ENCODE measurements at regions not wholly inside any gene's neighbourhood (a gene's known extent, or its start where the extent isn't known, plus 50 kb on each side); places are given as distances from the start of the nearest gene placed in this dataset.

DNA sequence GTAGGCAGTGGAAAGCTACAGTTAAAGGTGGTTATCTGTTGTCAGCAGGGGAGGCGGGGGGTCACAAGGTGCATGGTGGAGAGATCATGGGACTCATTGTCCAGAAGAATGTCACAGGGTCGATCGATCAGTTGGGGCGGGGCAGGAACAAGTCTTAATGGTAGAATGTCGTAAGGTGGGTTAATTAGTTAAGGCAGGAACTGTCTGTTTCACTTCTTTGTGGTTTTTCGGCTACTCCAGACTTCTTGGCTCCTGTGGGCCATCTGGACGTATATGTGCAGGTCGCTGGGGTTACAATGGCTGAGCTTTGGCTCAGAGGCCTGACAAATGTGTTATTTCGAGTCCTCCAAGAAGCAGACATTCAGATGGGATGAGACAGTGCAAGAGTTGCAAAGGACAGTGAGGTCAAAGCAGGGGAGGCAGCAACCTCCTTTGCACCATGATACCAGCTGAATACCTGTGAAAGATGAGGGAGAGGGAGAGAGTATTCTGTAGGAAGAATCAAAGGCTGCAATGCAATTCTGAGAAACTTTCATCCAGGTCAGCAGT lies 246.9 kb upstream of the TMEM132C start:
- TF ChIP-seq, protein P1, sequence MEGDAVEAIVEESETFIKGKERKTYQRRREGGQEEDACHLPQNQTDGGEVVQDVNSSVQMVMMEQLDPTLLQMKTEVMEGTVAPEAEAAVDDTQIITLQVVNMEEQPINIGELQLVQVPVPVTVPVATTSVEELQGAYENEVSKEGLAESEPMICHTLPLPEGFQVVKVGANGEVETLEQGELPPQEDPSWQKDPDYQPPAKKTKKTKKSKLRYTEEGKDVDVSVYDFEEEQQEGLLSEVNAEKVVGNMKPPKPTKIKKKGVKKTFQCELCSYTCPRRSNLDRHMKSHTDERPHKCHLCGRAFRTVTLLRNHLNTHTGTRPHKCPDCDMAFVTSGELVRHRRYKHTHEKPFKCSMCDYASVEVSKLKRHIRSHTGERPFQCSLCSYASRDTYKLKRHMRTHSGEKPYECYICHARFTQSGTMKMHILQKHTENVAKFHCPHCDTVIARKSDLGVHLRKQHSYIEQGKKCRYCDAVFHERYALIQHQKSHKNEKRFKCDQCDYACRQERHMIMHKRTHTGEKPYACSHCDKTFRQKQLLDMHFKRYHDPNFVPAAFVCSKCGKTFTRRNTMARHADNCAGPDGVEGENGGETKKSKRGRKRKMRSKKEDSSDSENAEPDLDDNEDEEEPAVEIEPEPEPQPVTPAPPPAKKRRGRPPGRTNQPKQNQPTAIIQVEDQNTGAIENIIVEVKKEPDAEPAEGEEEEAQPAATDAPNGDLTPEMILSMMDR (IDR thresholded peaks at IDR 0.05; ENCODE audit: control extremely low read depth, extremely low read depth): no peak
- no peak overlapping the region for H3K9ac ChIP-seq (ENCODE audit: insufficient read depth in 1 of 2, low read length in 2 of 2)
- H3K27me3 ChIP-seq (ENCODE audit: control insufficient read depth in 3 of 3, insufficient read depth in 3 of 3, low read length in 2 of 3): no peaks in the 10 kb centered on the region
- H3K36me3 ChIP-seq (ENCODE audit: control insufficient read depth in 4 of 4, insufficient read depth in 4 of 4, low read length in 4 of 4): no peaks in the 10 kb centered on the region
- H3K27ac ChIP-seq (ENCODE audit: low read depth in 1 of 2, low read length in 1 of 2): no peak overlapping the region
- peaks cover 0 to 4% (median 0%) of the 10 kb centered on the region in 4 donors for H3K9me3 ChIP-seq (ENCODE audit: control insufficient read depth in 4 of 4, insufficient read depth in 3 of 4, low read length in 3 of 4)
- 72 to 78% methylated on average over 9 of the region's 9 CpGs for whole genome bisulfite sequencing, 2 donors
- ATAC-seq (ENCODE audit: insufficient read depth, low FRiP score) (no peak), DNase-seq (no peak)
- no peaks in the 10 kb centered on the region for H3K4me1 ChIP-seq (ENCODE audit: control insufficient read depth in 5 of 5, insufficient read depth in 5 of 5, low read length in 5 of 5)
- no peak overlapping the region for H3K4me3 ChIP-seq

DNA sequence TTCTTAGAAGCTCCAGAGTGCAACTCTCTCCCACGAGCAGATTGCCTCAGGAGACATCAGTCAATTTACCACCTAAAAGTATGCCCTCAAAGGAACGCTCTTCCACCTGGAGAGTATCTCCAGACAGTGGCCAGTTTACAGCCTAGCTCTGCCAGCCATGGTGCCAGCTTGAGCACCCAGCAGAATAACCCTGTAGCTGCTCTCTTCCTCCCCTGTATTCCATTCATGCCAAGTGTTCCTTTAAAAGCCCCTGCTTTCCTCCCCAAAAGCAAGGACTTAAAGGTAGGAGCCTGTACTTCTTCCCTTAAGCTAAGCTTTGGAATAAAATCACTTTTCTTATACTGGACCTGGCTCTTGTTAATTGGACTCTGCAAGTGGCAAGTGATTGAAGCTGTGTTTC lies 245.4 kb upstream of the TMEM132C start:
- TF ChIP-seq, protein P1 (IDR thresholded peaks at IDR 0.05; ENCODE audit: control extremely low read depth, extremely low read depth): no peak
- Histone ChIP-seq H3K9me3 (ENCODE audit: control insufficient read depth in 4 of 4, insufficient read depth in 3 of 4, low read length in 3 of 4) (peaks cover 0 to 4% (median 0%) of the 10 kb centered on the region in 4 donors), H3K9ac (ENCODE audit: insufficient read depth in 1 of 2, low read length in 2 of 2) (no peak overlapping the region), H3K36me3 (ENCODE audit: control insufficient read depth in 4 of 4, insufficient read depth in 4 of 4, low read length in 4 of 4) (no peaks in the 10 kb centered on the region), H3K27ac (ENCODE audit: low read depth in 1 of 2, low read length in 1 of 2) (no peak overlapping the region), H3K4me3 (no peak overlapping the region), H3K4me1 (ENCODE audit: control insufficient read depth in 5 of 5, insufficient read depth in 5 of 5, low read length in 5 of 5) (no peaks in the 10 kb centered on the region), H3K27me3 (ENCODE audit: control insufficient read depth in 3 of 3, insufficient read depth in 3 of 3, low read length in 2 of 3) (no peaks in the 10 kb centered on the region)
- no peak for ATAC-seq (ENCODE audit: insufficient read depth, low FRiP score)
- WGBS, 2 donors: 50 to 61% methylated on average over 2 of the region's 2 CpGs
- no peak for DNase-seq

DNA sequence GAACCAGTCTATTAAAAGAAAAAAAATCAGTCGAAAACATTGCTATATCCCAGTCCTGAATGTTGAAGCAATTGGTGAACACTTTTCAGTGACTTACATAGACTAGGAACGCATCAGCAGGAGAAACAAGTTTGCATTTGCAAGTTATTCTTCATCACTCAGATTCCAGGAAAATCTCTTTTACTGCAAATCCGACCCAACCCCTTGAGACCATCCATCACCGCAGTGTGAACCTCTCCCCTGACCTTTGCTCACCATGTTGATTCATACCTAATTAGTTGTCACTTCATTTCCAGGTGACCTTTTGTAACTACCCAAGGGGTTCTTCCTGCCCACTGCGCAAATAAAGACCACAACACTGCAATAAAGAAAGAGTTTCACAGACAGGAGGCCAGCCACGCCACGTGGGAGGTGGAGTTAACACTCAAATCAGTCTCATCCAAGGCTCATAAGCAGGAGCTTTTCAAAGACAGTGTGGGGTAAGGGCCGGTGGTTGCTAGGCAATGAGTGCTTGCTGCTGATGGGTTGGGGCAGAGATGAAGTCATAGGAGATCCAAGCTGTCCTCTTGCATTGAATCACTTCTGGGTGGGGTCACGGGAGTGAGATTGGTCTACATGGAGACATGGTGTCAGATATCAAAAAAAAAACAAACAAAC lies 241.3 kb upstream of the TMEM132C start:
- Histone ChIP-seq H3K36me3 (ENCODE audit: control insufficient read depth in 4 of 4, insufficient read depth in 4 of 4, low read length in 4 of 4) (no peaks in the 10 kb centered on the region), H3K4me1 (ENCODE audit: control insufficient read depth in 5 of 5, insufficient read depth in 5 of 5, low read length in 5 of 5) (no peaks in the 10 kb centered on the region), H3K9me3 (ENCODE audit: control insufficient read depth in 4 of 4, insufficient read depth in 3 of 4, low read length in 3 of 4) (peaks cover 0 to 4% (median 0%) of the 10 kb centered on the region in 4 donors), H3K9ac (ENCODE audit: insufficient read depth in 1 of 2, low read length in 2 of 2) (no peak overlapping the region), H3K27me3 (ENCODE audit: control insufficient read depth in 3 of 3, insufficient read depth in 3 of 3, low read length in 2 of 3) (no peaks in the 10 kb centered on the region), H3K4me3 (no peak overlapping the region), H3K27ac (ENCODE audit: low read depth in 1 of 2, low read length in 1 of 2) (no peak overlapping the region)
- ATAC-seq (ENCODE audit: insufficient read depth, low FRiP score): no peak
- TF ChIP-seq, protein P1 (IDR thresholded peaks at IDR 0.05; ENCODE audit: control extremely low read depth, extremely low read depth): no peak
- no peak for DNase-seq
- WGBS, 2 donors: 47 to 67% methylated on average over 9 of the region's 9 CpGs
